ENCODE measurements at regions not wholly inside any gene's neighbourhood (a gene's known extent, or its start where the extent isn't known, plus 50 kb on each side); places are given as distances from the start of the nearest gene placed in this dataset.

GRCh38 chr10:106399112-106399511 lies 765.4 kb downstream of the SORCS1 start:
- TF ChIP-seq RCOR1 (IDR thresholded peaks at IDR 0.05; ENCODE audit: low read depth, low read length) (no peak), MYC (IDR thresholded peaks at IDR 0.05; ENCODE audit: borderline replicate concordance, low read length) (no peak), RAD21 (conservative IDR thresholded peaks at IDR 0.05 in 1 of 2, IDR thresholded peaks at IDR 0.05 in 1 of 2) (no peak), ZFP36 (IDR thresholded peaks at IDR 0.05; ENCODE audit: borderline replicate concordance, partially characterized antibody) (no peak)
- TF ChIP-seq, protein P1, sequence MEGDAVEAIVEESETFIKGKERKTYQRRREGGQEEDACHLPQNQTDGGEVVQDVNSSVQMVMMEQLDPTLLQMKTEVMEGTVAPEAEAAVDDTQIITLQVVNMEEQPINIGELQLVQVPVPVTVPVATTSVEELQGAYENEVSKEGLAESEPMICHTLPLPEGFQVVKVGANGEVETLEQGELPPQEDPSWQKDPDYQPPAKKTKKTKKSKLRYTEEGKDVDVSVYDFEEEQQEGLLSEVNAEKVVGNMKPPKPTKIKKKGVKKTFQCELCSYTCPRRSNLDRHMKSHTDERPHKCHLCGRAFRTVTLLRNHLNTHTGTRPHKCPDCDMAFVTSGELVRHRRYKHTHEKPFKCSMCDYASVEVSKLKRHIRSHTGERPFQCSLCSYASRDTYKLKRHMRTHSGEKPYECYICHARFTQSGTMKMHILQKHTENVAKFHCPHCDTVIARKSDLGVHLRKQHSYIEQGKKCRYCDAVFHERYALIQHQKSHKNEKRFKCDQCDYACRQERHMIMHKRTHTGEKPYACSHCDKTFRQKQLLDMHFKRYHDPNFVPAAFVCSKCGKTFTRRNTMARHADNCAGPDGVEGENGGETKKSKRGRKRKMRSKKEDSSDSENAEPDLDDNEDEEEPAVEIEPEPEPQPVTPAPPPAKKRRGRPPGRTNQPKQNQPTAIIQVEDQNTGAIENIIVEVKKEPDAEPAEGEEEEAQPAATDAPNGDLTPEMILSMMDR (IDR thresholded peaks at IDR 0.05) = no peak
